ENCODE measurements at regions not wholly inside any gene's neighbourhood (a gene's known extent, or its start where the extent isn't known, plus 50 kb on each side); places are given as distances from the start of the nearest gene placed in this dataset.

- Mint-ChIP-seq H3K27me3 (ENCODE audit: low read depth) (peaks cover 34% of the 10 kb centered on the region), H3K9me3 (peaks cover 30% of the 10 kb centered on the region), H3K4me3 (no peak overlapping the region), H3K36me3 (peaks cover 6% of the 10 kb centered on the region; the same call in 1 of the 2 replicates), H3K4me1 (no peaks in the 10 kb centered on the region), H3K27ac (no peak overlapping the region)
- TF ChIP-seq ZNF416 (CRISPR knock-in tag; IDR thresholded peaks at IDR 0.05) (no peak), OVOL2 (CRISPR knock-in tag; IDR thresholded peaks at IDR 0.05; ENCODE audit: borderline replicate concordance) (no peak)
- ATAC-seq: no peak
- ChIA-PET POLR2A (no interaction called here), CTCF (no interaction called here)
- DNase-seq (ENCODE audit: low spot score): no peak
Observed at GRCh38 chr7:19224951-19225350, 79.7 kb upstream of the FERD3L start.

- Mint-ChIP-seq H3K27ac (no peak overlapping the region), H3K36me3 (no peaks in the 10 kb centered on the region), H3K4me1 (no peaks in the 10 kb centered on the region), H3K9me3 (peaks cover 9% of the 10 kb centered on the region; the same call in 1 of the 2 replicates), H3K27me3 (ENCODE audit: low read depth) (no peaks in the 10 kb centered on the region), H3K4me3 (no peak overlapping the region)
- no peak for ATAC-seq
- TF ChIP-seq FOXK1 (CRISPR knock-in tag; IDR thresholded peaks at IDR 0.05) (no peak), E2F5 (CRISPR knock-in tag; IDR thresholded peaks at IDR 0.05) (no peak), ARID4B (CRISPR knock-in tag; IDR thresholded peaks at IDR 0.05; ENCODE audit: borderline replicate concordance) (no peak), ZBTB21 (CRISPR knock-in tag; IDR thresholded peaks at IDR 0.05; ENCODE audit: borderline replicate concordance) (no peak), ZNF263 (CRISPR knock-in tag; IDR thresholded peaks at IDR 0.05; ENCODE audit: low read depth) (no peak), ATF1 (CRISPR knock-in tag; IDR thresholded peaks at IDR 0.05) (no peak), NFYB (CRISPR knock-in tag; conservative IDR thresholded peaks at IDR 0.05; ENCODE audit: low read depth) (no peak)
- ChIA-PET POLR2A (no interaction called here), CTCF (no interaction called here)
- no peak for DNase-seq (ENCODE audit: low spot score)
Observed at GRCh38 chr7:19215412-19215811, 70.2 kb upstream of the FERD3L start.

- no peak overlapping the region for H3K4me3 Mint-ChIP-seq
- H3K36me3 Mint-ChIP-seq: no peaks in the 10 kb centered on the region
- no peaks in the 10 kb centered on the region for H3K27me3 Mint-ChIP-seq (ENCODE audit: low read depth)
- CTCF ChIA-PET: no interaction called here
- no peaks in the 10 kb centered on the region for H3K4me1 Mint-ChIP-seq
- ATAC-seq (no peak), DNase-seq (ENCODE audit: low spot score) (no peak)
- peaks cover 9% of the 10 kb centered on the region; the same call in 1 of the 2 replicates for H3K9me3 Mint-ChIP-seq
- H3K27ac Mint-ChIP-seq: no peak overlapping the region
- POLR2A ChIA-PET: no interaction called here
- TF ChIP-seq OVOL2 (CRISPR knock-in tag; IDR thresholded peaks at IDR 0.05; ENCODE audit: borderline replicate concordance) (no peak), PRDM15 (CRISPR knock-in tag; IDR thresholded peaks at IDR 0.05) (no peak), HMGA2 (CRISPR knock-in tag; IDR thresholded peaks at IDR 0.05) (no peak), PRRX2 (CRISPR knock-in tag; IDR thresholded peaks at IDR 0.05) (no peak), CTCF (IDR thresholded peaks at IDR 0.05) (no peak), ARID4B (CRISPR knock-in tag; IDR thresholded peaks at IDR 0.05; ENCODE audit: borderline replicate concordance) (no peak), AR (CRISPR knock-in tag; IDR thresholded peaks at IDR 0.05) (no peak)
Observed at GRCh38 chr7:19213746-19214145, 68.5 kb upstream of the FERD3L start.
